HepG2 (cell line): ENCODE measurements at regions not wholly inside any gene's neighbourhood (a gene's known extent, or its start where the extent isn't known, plus 50 kb on each side); places are given as distances from the start of the nearest gene placed in this dataset.

Experiments
- ADNP ChIP-seq: sonication (generic); formaldehyde crosslinking; IDR thresholded peaks from 2 replicates; pipeline ENCODE4 v1.4.0; 2020; ENCODE audit warnings: missing genetic modification reagents
- ARID3A ChIP-seq: IDR thresholded peaks from 2 replicates; pipeline ENCODE4 v1.6.1; 2012; ENCODE audit warnings: low read depth, low read length, improper control_type of control experiment
- BORCS8-MEF2B ChIP-seq: sonication (generic); formaldehyde crosslinking; IDR thresholded peaks from 2 replicates; pipeline ENCODE4 v1.8.0; 2022; ENCODE audit warnings: mild to moderate bottlenecking, missing genetic modification reagents
- CBX1 ChIP-seq: IDR thresholded peaks from one replicate; pipeline ENCODE4 v1.6.1; 2016; ENCODE audit warnings: antibody characterized with exemption, low read depth
- ISL2 ChIP-seq: sonication (generic); formaldehyde crosslinking; IDR thresholded peaks from 2 replicates; pipeline ENCODE4 v1.5.0; 2020; ENCODE audit warnings: missing genetic modification reagents
- KAT7 ChIP-seq: IDR thresholded peaks from 2 replicates; pipeline ENCODE4 v1.6.1; 2018; ENCODE audit warnings: borderline replicate concordance, missing compliant biosample characterization
- NFKB2 ChIP-seq: sonication (generic); formaldehyde crosslinking; IDR thresholded peaks from 2 replicates; pipeline ENCODE4 v1.4.0; 2020; ENCODE audit warnings: missing genetic modification reagents, borderline replicate concordance
- NR0B2 ChIP-seq: sonication (generic); formaldehyde crosslinking; IDR thresholded peaks from 2 replicates; pipeline ENCODE4 v1.4.0; 2020; ENCODE audit warnings: mild to moderate bottlenecking, missing genetic modification reagents
- SRSF9 ChIP-seq: fragments of 200-400 bp; formaldehyde crosslinking; IDR thresholded peaks from 2 replicates; pipeline ENCODE4 v1.6.1; 2018; ENCODE audit warnings: borderline replicate concordance, mild to moderate bottlenecking, low read depth, low read length; ENCODE audit not compliant: insufficient read depth, poor library complexity, severe bottlenecking
- TCF7 ChIP-seq: sonication (generic); IDR thresholded peaks from 2 replicates; pipeline ENCODE4 v1.6.1; 2016; ENCODE audit warnings: antibody characterized with exemption, low read depth
- ZNF318 ChIP-seq: sonication (generic); formaldehyde crosslinking; IDR thresholded peaks from 2 replicates; pipeline ENCODE4 v1.4.0; 2020; ENCODE audit warnings: mild to moderate bottlenecking, missing genetic modification reagents
- ZNF451 ChIP-seq: sonication (generic); formaldehyde crosslinking; IDR thresholded peaks from 2 replicates; pipeline ENCODE4 v1.5.0; 2020; ENCODE audit warnings: mild to moderate bottlenecking, missing genetic modification reagents
- ZNF574 ChIP-seq: sonication (generic); formaldehyde crosslinking; IDR thresholded peaks from 2 replicates; pipeline ENCODE4 v1.4.0; 2020; ENCODE audit warnings: missing genetic modification reagents
- ZNF644 ChIP-seq: IDR thresholded peaks from 2 replicates; pipeline ENCODE4 v1.6.1; 2016; ENCODE audit warnings: low read depth
- ZNF746 ChIP-seq: sonication (generic); formaldehyde crosslinking; IDR thresholded peaks from 2 replicates; pipeline ENCODE4 v1.8.0; 2022; ENCODE audit warnings: mild to moderate bottlenecking, missing genetic modification reagents

- TF ChIP-seq NR0B2 (CRISPR knock-in tag) (no peak), ZNF746 (CRISPR knock-in tag) (no peak; the same call in 1 of the 2 replicates), BORCS8-MEF2B (CRISPR knock-in tag) (peak; percentile 6; the same call in 1 of the 2 replicates), NFKB2 (no peak), ZNF574 (CRISPR knock-in tag) (no peak), KAT7 (CRISPR knock-in tag) (peak; percentile 12; the same call in 1 of the 2 replicates), TCF7 (no peak), CBX1 (no peak), SRSF9 (no peak), ZNF451 (CRISPR knock-in tag) (no peak), ZNF318 (CRISPR knock-in tag) (no peak), ISL2 (CRISPR knock-in tag) (no peak), ADNP (CRISPR knock-in tag) (0 out of 2 replicates have a peak, but pooled peaks have one; percentile 6), ZNF644 (CRISPR knock-in tag) (no peak), ARID3A (no peak)
These were observed 102.9 kb downstream of the CEBPB start (continued) for GRCh38 chr20:50293284-50294139.
